Fibroblast of lung (primary cell): ENCODE measurements at regions not wholly inside any gene's neighbourhood (a gene's known extent, or its start where the extent isn't known, plus 50 kb on each side); places are given as distances from the start of the nearest gene placed in this dataset.

Experiments
- EZH2 ChIP-seq: IDR thresholded peaks from 2 replicates; pipeline ENCODE4 v1.5.1; 2012; ENCODE audit warnings: low read length, control low read depth, mild to moderate bottlenecking; ENCODE audit errors: missing control alignments
- TF ChIP-seq, protein P1 (sequence below), 2 donors: IDR thresholded peaks in 1 of 2; conservative IDR thresholded peaks in 1 of 2; 1 replicate in 1 of 2; 2 replicates in 1 of 2; pipeline ENCODE4 v1.5.1; 2011 to 2012; ENCODE audit warnings: low read length in 2 of 2, control low read depth in 1 of 2, inconsistent platforms in 1 of 2, low read depth in 1 of 2, mild to moderate bottlenecking in 1 of 2

DNA sequence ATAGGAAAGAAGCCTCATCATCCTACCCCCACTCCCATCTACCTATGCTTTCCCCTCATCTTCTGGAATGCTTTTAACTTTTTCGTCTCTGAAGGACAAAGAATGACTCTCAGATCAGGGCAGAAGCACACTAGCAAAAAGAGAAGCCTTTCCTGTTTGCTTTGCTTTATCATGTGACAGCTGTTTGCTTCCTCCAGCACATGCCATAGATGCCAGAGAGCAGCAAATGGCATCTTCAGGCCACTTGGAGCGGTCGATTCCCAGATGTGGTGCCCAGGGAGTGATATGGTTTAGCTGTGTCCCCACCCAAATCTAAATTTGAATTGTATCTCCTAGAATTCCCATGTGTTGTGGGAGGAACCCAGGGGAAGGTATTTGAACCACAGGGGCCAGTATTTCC, 294.8 kb downstream of the GADD45G start:
- TF ChIP-seq, protein P1, sequence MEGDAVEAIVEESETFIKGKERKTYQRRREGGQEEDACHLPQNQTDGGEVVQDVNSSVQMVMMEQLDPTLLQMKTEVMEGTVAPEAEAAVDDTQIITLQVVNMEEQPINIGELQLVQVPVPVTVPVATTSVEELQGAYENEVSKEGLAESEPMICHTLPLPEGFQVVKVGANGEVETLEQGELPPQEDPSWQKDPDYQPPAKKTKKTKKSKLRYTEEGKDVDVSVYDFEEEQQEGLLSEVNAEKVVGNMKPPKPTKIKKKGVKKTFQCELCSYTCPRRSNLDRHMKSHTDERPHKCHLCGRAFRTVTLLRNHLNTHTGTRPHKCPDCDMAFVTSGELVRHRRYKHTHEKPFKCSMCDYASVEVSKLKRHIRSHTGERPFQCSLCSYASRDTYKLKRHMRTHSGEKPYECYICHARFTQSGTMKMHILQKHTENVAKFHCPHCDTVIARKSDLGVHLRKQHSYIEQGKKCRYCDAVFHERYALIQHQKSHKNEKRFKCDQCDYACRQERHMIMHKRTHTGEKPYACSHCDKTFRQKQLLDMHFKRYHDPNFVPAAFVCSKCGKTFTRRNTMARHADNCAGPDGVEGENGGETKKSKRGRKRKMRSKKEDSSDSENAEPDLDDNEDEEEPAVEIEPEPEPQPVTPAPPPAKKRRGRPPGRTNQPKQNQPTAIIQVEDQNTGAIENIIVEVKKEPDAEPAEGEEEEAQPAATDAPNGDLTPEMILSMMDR (conservative IDR thresholded peaks at IDR 0.05 in 1 of 2, IDR thresholded peaks at IDR 0.05 in 1 of 2; ENCODE audit: low read depth in 1 of 2, low read length in 2 of 2): no peak
- TF ChIP-seq EZH2: no peak
